HG02610 (cell line): ENCODE measurements at regions not wholly inside any gene's neighbourhood (a gene's known extent, or its start where the extent isn't known, plus 50 kb on each side); places are given as distances from the start of the nearest gene placed in this dataset.

Experiments
- ATAC-seq: cut with Tn5 transposase; IDR thresholded peaks from one replicate; pipeline ENCODE4 v1.9.1; 2021; ENCODE audit warnings: mild to moderate bottlenecking, moderate library complexity; ENCODE audit not compliant: unreplicated experiment

GRCh38 chr13:34826432-34826831, 115.6 kb upstream of the NBEA start:
- ATAC-seq = no peak

GRCh38 chr13:34833562-34834182, 108.4 kb upstream of the NBEA start:
- no peak for ATAC-seq

DNA sequence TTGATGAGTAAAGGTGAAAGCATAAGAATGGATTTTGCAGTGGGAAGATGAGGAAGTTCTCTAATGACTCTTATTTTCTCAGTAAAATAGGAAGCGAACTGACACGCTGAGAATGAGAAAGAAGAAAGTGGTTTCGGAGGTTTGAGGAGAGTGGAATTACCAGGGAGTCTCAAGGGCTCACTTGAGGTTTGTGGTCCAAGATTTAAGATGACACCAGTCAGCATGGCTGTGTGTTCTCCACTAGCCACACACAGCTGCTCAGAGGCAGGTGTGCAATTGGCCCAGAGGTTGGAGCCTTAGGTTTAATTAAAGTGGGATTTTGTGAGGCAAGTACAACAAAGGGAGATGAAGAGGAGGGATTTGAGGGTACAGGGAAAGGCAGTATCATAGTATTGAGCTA, 99.6 kb upstream of the NBEA start:
- ATAC-seq = no peak

GRCh38 chr13:34847766-34848165, 94.3 kb upstream of the NBEA start:
- no peak for ATAC-seq

GRCh38 chr13:34849406-34849805, 92.7 kb upstream of the NBEA start:
- ATAC-seq = no peak

GRCh38 chr13:34853161-34853560, 88.9 kb upstream of the NBEA start:
- no peak for ATAC-seq

- no peak for ATAC-seq
Observed at GRCh38 chr13:34857558-34858325, 84.3 kb upstream of the NBEA start.

- ATAC-seq = no peak
Observed at GRCh38 chr13:34862311-34862710, 79.8 kb upstream of the NBEA start.

DNA sequence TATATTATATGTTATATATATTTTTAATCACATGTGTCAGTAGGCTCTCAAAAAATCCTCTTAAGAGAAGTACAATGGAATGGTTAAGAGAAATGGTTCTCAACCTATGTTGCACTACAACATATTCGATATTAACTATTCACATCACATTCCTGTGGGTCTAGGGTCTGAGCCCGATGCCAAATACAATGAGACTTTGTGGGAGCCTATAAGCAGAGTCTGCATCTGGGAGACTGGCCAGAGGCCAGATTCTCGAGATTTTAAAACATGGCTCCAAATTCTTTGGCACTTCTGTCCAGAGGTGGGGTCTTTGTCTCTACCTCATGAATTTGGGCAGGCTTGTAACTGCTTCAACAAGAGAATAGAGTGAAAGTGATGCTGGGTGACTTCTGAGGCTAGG, 79.4 kb upstream of the NBEA start:
- ATAC-seq = no peak

GRCh38 chr13:34863360-34864135, 78.5 kb upstream of the NBEA start:
- ATAC-seq = no peak

DNA sequence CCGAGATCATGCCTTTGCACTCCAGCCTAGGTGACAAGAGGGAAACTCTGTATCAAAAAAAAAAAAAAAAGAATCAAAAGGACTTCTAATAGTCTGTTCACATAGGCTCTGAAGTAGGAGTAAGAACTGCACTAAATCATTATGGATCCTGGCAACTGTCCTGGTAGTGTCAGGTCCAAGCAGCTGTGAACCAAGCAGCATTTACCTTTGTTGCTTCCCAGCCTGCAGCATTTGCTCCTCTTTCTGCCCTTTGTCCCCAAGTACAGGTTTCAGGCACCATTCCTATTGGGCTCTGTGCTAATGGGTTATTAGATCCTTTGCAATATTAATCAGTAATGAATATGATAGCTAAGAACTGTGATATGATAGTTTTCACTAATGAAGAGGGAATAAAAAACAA, 77.4 kb upstream of the NBEA start:
- ATAC-seq = no peak

- no peak for ATAC-seq
Observed at GRCh38 chr13:34867590-34867989, 74.5 kb upstream of the NBEA start.

- ATAC-seq = no peak
Observed at GRCh38 chr13:34868733-34869132, 73.3 kb upstream of the NBEA start.

GRCh38 chr13:34869696-34870095, 72.4 kb upstream of the NBEA start:
- ATAC-seq = no peak

DNA sequence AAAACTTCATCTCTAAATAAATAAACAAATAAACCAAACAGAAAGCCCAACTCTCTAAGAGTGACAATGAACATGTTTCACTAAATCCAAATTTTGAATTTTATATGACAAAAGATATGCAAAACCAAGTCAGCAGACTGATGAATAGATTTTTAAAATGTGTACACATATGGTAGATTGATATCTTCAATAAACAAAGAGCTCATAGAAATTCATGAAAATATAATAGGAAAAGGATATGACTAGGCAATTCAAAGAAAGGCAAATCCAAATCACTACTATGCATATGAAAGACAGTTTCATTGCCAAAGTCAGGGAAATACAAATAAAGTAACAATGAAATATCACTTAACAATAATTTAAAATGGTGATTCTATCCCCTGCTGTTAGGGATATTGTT, 63.7 kb upstream of the NBEA start:
- no peak for ATAC-seq

GRCh38 chr13:34879851-34880250, 62.2 kb upstream of the NBEA start:
- ATAC-seq = no peak

DNA sequence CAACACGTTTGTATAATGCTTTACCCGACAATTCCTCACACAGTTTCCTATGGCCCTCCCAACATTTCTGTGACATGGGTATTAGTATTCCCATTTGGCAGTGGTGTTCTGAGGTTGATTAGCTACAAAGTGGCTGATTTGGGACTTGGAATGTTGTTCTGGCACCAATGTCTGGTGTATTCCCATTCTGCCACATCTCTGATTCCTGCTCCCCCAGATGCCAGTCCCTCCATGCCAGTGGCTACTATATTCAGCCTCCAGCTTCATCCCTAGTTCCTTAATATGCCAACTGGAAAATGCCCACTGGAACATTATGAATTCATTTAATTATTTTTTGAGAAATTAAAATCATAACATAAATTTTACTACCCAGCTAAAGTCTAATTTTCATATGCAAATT, 60.6 kb upstream of the NBEA start:
- ATAC-seq = no peak

GRCh38 chr13:34883396-34883795, 58.7 kb upstream of the NBEA start:
- ATAC-seq = no peak

DNA sequence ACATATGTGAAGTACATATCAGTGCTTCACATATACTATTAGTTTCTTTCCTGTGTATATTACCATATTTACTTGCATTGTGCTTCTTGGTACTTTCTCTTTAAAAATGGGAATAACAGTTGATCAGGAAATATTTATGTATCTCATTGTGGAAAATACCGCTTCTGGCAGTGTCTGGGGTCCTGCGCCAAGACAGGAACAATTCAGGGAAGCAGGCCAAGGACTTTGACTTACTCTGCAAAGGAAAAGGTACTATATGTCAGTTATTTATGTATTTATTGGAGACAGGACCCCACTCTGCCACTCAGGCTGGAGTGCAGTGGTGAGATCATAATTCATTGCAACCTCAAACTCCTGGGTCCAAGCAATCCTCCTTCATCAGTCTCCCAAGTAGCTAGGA, 57.7 kb upstream of the NBEA start:
- ATAC-seq = no peak

DNA sequence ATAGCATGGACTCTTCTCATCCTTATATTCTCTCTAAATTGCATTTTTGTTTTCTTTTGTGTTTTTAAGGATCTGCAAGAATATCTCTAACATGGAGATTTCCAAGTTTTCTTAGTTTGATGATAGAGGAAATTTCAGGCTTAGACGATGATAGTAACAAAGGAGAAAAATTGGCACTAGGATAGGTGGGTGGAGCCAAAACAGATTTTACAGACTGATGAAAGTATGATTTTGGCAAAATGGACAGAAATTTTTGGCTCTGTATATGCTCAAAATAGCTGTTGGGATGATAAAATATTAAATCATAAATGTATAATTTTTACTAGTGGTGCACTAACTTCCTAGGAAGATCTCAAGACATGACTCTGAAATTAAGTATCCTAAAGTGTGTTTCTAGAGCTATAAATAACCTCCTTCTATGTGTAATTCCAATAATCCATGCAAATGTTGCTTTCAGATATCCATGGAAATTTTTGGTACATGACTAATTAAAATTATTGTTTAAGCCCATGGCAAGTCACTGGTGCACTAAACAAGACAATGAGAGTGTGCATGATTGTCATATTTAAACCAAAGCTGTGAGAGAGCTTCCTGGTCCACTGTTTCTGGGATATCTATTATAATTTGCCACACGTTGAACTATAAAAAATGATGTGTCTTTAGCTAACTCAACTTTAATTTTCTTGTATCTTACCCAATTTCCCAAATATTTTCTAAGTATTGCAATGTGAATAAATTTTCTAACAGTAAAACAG, 55.8 kb upstream of the NBEA start:
- no peak for ATAC-seq

- ATAC-seq = no peak
Observed at GRCh38 chr13:34886987-34887386, 55.1 kb upstream of the NBEA start.
